GM18502 (cell line): ENCODE measurements at regions not wholly inside any gene's neighbourhood (a gene's known extent, or its start where the extent isn't known, plus 50 kb on each side); places are given as distances from the start of the nearest gene placed in this dataset.
"Not testable (repeated sequence)": the region's sequence is repeated elsewhere in the genome, so short reads cannot be mapped to it uniquely, and the experiment has no call there.

Experiments
- ATAC-seq: cut with Tn5 transposase; IDR thresholded peaks from one replicate; pipeline ENCODE4 v1.9.1; 2021; ENCODE audit warnings: mild to moderate bottlenecking; ENCODE audit not compliant: unreplicated experiment, poor library complexity

DNA sequence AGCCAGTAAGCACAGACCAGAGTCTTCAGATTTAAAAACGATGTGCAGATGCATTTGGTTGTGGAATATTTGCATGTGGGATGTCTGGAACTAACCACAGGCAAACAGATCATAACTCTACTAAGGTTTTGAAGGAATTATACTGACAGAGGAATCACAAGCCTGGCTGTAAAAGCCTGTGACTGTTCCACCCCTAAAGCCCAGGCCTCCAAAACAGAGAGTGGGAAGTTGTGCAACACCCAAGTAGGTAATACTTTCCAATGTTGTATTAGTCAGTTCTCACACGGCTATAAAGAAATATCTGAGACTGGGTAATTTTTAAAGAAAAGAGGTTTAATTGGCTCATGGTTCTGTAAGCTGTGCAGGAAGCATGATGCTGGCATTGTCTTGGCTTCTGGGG, 68.1 kb upstream of the DCD start:
- ATAC-seq = no peak

DNA sequence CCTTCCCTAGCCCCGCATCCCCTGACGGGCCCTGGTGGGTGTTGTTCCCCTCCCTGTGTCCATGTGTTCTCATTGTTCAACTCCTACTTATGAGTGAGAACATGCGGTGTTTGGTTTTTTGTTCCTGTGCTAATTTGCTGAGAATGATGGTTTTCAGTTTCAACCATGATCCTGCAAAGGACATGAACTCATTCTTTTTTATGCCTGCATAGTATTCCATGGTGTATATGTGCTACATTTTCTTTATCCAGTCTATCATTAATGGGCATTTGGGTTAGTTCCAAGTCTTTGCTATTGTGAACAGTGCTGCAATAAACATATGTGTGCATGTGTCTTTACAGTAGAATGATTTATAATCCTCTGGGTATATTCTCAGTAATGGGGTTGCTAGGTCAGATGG, 65.7 kb upstream of the DCD start:
- not testable (repeated sequence) for ATAC-seq

DNA sequence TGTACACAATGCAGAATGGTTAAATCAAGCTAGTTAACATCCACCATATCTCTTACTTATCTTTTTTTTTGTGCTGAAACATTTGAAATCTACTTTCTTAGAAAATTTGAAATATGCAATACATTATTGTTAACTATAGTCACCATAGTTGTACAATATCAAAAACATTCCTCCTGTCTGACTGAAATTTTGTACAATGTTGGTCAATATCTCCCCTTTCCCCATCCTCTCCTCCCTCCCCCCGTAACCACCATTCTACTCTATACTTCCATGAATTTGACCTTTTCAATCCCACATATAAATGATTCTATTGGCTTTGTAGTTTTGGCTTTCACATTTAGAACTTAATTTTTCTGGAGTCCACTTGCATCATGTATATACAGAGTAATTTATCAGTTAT, 63.5 kb upstream of the DCD start:
- no peak for ATAC-seq

- ATAC-seq = no peak
Measured at GRCh38 chr12:54708826-54709225, 60.7 kb upstream of the DCD start.

- ATAC-seq = no peak
Measured at GRCh38 chr12:54704202-54704601, 56.0 kb upstream of the DCD start.

- ATAC-seq = peak; percentile 60
Measured at GRCh38 chr12:54701940-54702592, 53.9 kb upstream of the DCD start.

- no peak for ATAC-seq
Measured at GRCh38 chr12:54700849-54701248, 52.7 kb upstream of the DCD start.

- no peak for ATAC-seq
Measured at GRCh38 chr12:54700301-54700700, 52.1 kb upstream of the DCD start.
